Ovary (tissue), 3 donors: ENCODE measurements at regions not wholly inside any gene's neighbourhood (a gene's known extent, or its start where the extent isn't known, plus 50 kb on each side); places are given as distances from the start of the nearest gene placed in this dataset.

ENCODE experiments used
- CTCF ChIP-seq, 3 donors: fragments of 450-650 bp in 2 of 3; fragments of 200-600 bp in 1 of 3; IDR thresholded peaks; one replicate each; pipeline versions ENCODE4 v1.5.1 to v1.8.0; 2016 to 2022; ENCODE audit warnings: antibody characterized with exemption in 3 of 3, mild to moderate bottlenecking in 1 of 3
- EP300 ChIP-seq: sonication (generic); formaldehyde crosslinking; IDR thresholded peaks from one replicate; pipeline ENCODE4 v1.6.1; 2017; ENCODE audit warnings: antibody characterized with exemption
- POLR2A ChIP-seq: fragments of 450-650 bp; IDR thresholded peaks from one replicate; pipeline ENCODE4 v1.6.1; 2017; ENCODE audit warnings: antibody characterized with exemption, mild to moderate bottlenecking, moderate library complexity
- donor health status: DM: no; HTN: no; CAD: no.

- no peak for TF ChIP-seq CTCF (IDR thresholded peaks at IDR 0.05)
- no peak for TF ChIP-seq POLR2A
- TF ChIP-seq EP300, result no peak
These were observed 244.5 kb upstream of the ID2 start for GRCh38 chr2:8437228-8437948.
